GM12891 (cell line): ENCODE measurements at regions not wholly inside any gene's neighbourhood (a gene's known extent, or its start where the extent isn't known, plus 50 kb on each side); places are given as distances from the start of the nearest gene placed in this dataset.
"Not testable (repeated sequence)": the region's sequence is repeated elsewhere in the genome, so short reads cannot be mapped to it uniquely, and the experiment has no call there.

Experiments
- DNase-seq: peaks from one replicate; pipeline ENCODE4 v3.0.0; 2011; ENCODE audit warnings: low spot score; ENCODE audit not compliant: insufficient read length
- FAIRE-seq: peaks from 2 replicates; lab custom pipeline; 2011; peaks lifted over from hg19 to GRCh38; lab: Jason Lieb, UNC
- PAX5 ChIP-seq: IDR thresholded peaks from 2 replicates; pipeline ENCODE4 v1.6.1; 2011; ENCODE audit warnings: low read length, moderate library complexity, mild to moderate bottlenecking; ENCODE audit not compliant: insufficient read depth, severe bottlenecking
- POLR2A ChIP-seq: IDR thresholded peaks from 2 replicates; pipeline ENCODE4 v1.6.1; 2011; ENCODE audit warnings: low read depth, low read length, control low read depth
- POLR2AphosphoS5 ChIP-seq: IDR thresholded peaks from 2 replicates; pipeline ENCODE4 v1.6.1; 2011; ENCODE audit warnings: low read depth, low read length, control low read depth
- POU2F2 ChIP-seq: IDR thresholded peaks from 2 replicates; pipeline ENCODE4 v1.6.1; 2011; ENCODE audit warnings: low read depth, mild to moderate bottlenecking, control low read depth, low read length, moderate library complexity
- SPI1 ChIP-seq: IDR thresholded peaks from 2 replicates; pipeline ENCODE4 v1.6.1; 2011; ENCODE audit warnings: low read depth, low read length, control low read depth
- TAF1 ChIP-seq: IDR thresholded peaks from 2 replicates; pipeline ENCODE4 v1.6.1; 2011; ENCODE audit warnings: low read depth, low read length, control low read depth

- DNase-seq = no peak
These were observed 2489.6 kb downstream of the PCDH9 start for GRCh38 chr13:64740493-64740892.

DNA sequence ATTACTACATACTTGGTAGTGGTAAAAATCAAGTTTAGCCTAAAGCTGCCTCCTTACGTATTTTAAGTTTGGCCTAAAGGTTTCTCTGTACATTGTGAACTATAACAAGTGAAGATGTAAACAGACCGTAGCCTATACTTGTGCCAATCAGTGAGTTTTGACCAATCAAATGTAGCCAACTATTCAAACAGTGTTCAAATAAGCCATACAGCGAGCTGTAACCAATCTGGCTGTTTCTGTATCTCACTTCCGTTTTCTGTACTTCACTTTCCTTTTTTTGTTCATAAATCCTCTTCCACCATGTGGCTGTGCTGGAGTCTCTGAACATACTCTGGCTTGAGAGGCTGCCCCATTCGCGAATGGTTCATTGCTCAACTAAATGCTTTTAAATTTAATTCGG lies 2504.6 kb downstream of the PCDH9 start:
- TF ChIP-seq POU2F2 (no peak), SPI1 (peak; percentile 58)
- DNase-seq (no peak), FAIRE-seq (no peak)

More at GRCh38 chr13:64740493-64740892, 2489.6 kb downstream of the PCDH9 start:
- FAIRE-seq = no peak
- no peak for TF ChIP-seq POLR2A
- no peak for TF ChIP-seq PAX5

DNA sequence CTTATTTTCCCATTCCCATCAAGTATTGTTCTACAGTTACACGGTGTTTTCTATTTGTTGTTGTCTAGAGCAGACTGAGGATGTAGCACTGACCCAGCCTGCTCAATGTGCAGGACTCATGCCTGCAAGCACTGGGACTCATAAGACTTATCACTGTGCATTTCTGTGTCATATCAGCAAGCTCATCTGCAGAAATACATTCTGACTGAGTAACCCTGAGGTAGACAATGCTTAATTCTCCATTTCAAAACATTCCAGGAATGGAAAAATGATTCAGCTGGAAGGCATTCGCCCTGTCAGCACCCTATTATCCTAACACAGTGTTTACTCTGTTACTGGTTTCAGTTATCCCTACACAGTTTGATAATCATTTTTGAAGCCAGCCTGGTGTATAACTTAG lies 2506.4 kb downstream of the PCDH9 start:
- no peak for DNase-seq
- TF ChIP-seq POLR2AphosphoS5 (no peak), SPI1 (no peak), PAX5 (no peak), POU2F2 (no peak), POLR2A (no peak), TAF1 (no peak)
- FAIRE-seq = no peak

DNA sequence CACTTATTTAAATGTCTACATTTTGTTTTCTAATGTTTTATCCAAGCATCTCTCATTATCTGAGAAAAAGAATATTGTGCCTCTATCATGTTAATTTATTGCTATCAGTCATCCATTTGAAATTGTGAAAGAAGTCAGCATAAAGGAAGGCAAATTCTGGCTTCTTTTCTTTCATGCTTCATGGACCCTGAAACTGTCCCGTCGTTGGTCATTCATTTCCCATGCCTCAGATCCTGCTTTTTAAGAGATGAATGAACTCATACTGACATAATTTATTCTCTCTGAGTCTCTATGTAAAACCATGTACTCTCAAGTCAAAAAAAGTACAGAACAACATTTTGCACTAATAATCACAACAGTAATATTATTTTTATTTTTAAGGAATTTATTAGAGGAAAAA lies 2512.0 kb downstream of the PCDH9 start:
- DNase-seq = no peak
- no peak for FAIRE-seq
- no peak for TF ChIP-seq POLR2AphosphoS5
- TF ChIP-seq TAF1 = no peak
- no peak for TF ChIP-seq POLR2A
- no peak for TF ChIP-seq SPI1
- no peak for TF ChIP-seq PAX5
- no peak for TF ChIP-seq POU2F2

DNA sequence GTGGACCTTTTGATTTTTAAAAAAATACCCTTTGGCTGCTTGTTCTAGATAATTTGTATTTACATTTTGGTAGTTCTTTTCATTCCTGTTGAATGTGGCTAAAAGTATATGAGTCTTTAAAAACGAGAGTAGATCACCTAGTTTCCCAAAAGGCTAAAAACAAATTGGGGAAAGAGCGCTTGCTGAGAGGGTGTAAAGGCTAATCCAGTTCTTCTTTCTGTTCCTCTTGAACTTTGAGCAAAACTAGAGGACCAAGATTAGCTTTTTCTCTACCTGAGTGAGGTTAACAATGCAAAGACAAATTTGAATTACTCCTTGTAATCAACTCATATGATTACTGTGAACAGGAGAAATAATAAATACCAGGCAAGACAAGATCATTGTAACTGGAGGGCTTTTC lies 2513.2 kb downstream of the PCDH9 start:
- FAIRE-seq (no peak), DNase-seq (no peak)
- no peak for TF ChIP-seq PAX5
- TF ChIP-seq SPI1 = no peak
- TF ChIP-seq POU2F2 = no peak
- TF ChIP-seq TAF1 = no peak

GRCh38 chr13:64709079-64709478 lies 2521.1 kb downstream of the PCDH9 start:
- DNase-seq (no peak), FAIRE-seq (no peak)

GRCh38 chr13:64704121-64704649 lies 2526.0 kb downstream of the PCDH9 start:
- no peak for FAIRE-seq
- TF ChIP-seq POLR2AphosphoS5 (no peak), SPI1 (no peak), POLR2A (no peak), PAX5 (no peak), POU2F2 (no peak), TAF1 (no peak)
- DNase-seq = no peak

More at GRCh38 chr13:64709079-64709478, 2521.1 kb downstream of the PCDH9 start:
- TF ChIP-seq TAF1 (no peak), SPI1 (no peak), POU2F2 (no peak), POLR2A (no peak), POLR2AphosphoS5 (no peak), PAX5 (no peak)

GRCh38 chr13:64697226-64697625 lies 2532.9 kb downstream of the PCDH9 start:
- DNase-seq (no peak), FAIRE-seq (no peak)
- TF ChIP-seq POLR2A (no peak), PAX5 (no peak), SPI1 (no peak), POU2F2 (no peak), TAF1 (no peak), POLR2AphosphoS5 (no peak)

DNA sequence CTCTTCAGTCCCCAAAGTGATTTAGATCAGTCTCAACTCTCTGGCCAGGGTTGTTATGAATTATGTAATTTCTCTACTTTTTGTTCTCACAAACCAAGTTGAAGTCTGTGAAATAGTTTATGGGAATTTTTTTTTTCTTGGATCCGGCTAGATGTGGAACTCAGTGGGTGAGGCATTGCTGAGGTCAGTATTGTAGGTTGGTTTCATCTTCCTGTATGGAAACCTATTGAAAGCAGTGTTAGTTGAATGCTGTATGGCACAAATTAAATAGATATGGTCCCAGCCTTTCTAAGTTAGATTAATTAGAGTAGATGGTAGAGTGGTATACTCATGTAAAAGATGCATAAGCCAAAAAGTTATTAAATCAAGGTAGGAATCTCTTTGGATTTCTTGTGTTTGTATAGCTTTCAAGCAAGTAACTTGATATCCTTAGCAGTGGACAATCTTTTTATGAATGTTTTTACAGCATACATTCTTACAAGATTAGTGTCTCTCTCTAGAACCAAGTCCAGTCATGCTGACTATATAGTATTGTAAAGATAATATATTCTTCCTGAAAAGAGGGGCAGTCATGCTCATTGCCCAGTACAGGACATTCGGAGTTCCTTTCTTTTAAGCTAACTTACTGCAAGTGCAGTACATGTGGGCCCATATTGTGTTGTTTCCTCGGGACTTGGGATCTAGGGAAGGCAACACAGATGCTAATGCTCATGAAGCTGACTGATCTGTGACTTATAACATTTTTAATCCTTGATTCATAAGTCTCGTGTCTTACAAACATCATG lies 2541.1 kb downstream of the PCDH9 start:
- no peak for FAIRE-seq
- TF ChIP-seq POU2F2 = no peak
- no peak for TF ChIP-seq TAF1
- no peak for TF ChIP-seq SPI1
- no peak for TF ChIP-seq PAX5
- no peak for TF ChIP-seq POLR2AphosphoS5
- no peak for TF ChIP-seq POLR2A
- DNase-seq = no peak

GRCh38 chr13:64686536-64686935 lies 2543.6 kb downstream of the PCDH9 start:
- FAIRE-seq, DNase-seq: not testable (repeated sequence)
